Tibial nerve (tissue), 4 donors: ENCODE measurements at regions not wholly inside any gene's neighbourhood (a gene's known extent, or its start where the extent isn't known, plus 50 kb on each side); places are given as distances from the start of the nearest gene placed in this dataset.

ENCODE experiments used
- DNase-seq, 2 donors: peaks; one replicate each; pipeline ENCODE4 v3.0.0-alpha.2; 2019; ENCODE audit warnings: low spot score in 2 of 2
- H3K27ac ChIP-seq, 4 donors: fragments of 200-600 bp; sonication (generic) in 3 of 4; one replicate each; pipeline ENCODE4 v1.5.1; 2017 to 2019; ENCODE audit warnings: mild to moderate bottlenecking in 1 of 4
- H3K27me3 ChIP-seq, 2 donors: fragments of 200-600 bp; sonication (generic) in 1 of 2; one replicate each; pipeline versions ENCODE4 v1.5.1 to v1.6.0; 2017 to 2019
- H3K36me3 ChIP-seq, 3 donors: fragments of 200-600 bp; sonication (generic); one replicate each; pipeline ENCODE4 v1.5.1; 2018 to 2019
- H3K4me1 ChIP-seq, 4 donors: fragments of 200-600 bp; sonication (generic) in 3 of 4; one replicate each; pipeline ENCODE4 v1.5.1; 2017 to 2019
- H3K4me3 ChIP-seq, 4 donors: fragments of 200-600 bp; sonication (generic) in 3 of 4; one replicate each; pipeline ENCODE4 v1.5.1; 2017 to 2019; ENCODE audit warnings: mild to moderate bottlenecking in 1 of 4, moderate library complexity in 1 of 4
- H3K9me3 ChIP-seq, 4 donors: fragments of 200-600 bp; sonication (generic) in 3 of 4; one replicate each; pipeline ENCODE4 v1.5.1; 2017 to 2019
- EP300 ChIP-seq, 2 donors: sonication (generic); formaldehyde crosslinking; IDR thresholded peaks; one replicate each; pipeline ENCODE4 v1.6.1; 2017; ENCODE audit warnings: antibody characterized with exemption in 2 of 2, mild to moderate bottlenecking in 1 of 2
- POLR2A ChIP-seq, 2 donors: fragments of 450-650 bp; IDR thresholded peaks; one replicate each; pipeline ENCODE4 v1.6.1; 2017; ENCODE audit warnings: antibody characterized with exemption in 2 of 2, mild to moderate bottlenecking in 2 of 2, moderate library complexity in 2 of 2
- WGBS, 2 donors: methylation state at CpG; one replicate each; pipeline ENCODE4 v1.1.5; 2018; 5-methylcytosine and 5-hydroxymethylcytosine counted together
- TF ChIP-seq, protein P1 (sequence below), 5 experiments: fragments of 200-600 bp in 3 of 5; fragments of 450-650 bp in 2 of 5; sonication (generic) in 3 of 5; IDR thresholded peaks; one replicate each; pipeline ENCODE4 v1.5.1; 2016 to 2019; ENCODE audit warnings: antibody characterized with exemption in 5 of 5, mild to moderate bottlenecking in 3 of 5, moderate library complexity in 2 of 5

DNA sequence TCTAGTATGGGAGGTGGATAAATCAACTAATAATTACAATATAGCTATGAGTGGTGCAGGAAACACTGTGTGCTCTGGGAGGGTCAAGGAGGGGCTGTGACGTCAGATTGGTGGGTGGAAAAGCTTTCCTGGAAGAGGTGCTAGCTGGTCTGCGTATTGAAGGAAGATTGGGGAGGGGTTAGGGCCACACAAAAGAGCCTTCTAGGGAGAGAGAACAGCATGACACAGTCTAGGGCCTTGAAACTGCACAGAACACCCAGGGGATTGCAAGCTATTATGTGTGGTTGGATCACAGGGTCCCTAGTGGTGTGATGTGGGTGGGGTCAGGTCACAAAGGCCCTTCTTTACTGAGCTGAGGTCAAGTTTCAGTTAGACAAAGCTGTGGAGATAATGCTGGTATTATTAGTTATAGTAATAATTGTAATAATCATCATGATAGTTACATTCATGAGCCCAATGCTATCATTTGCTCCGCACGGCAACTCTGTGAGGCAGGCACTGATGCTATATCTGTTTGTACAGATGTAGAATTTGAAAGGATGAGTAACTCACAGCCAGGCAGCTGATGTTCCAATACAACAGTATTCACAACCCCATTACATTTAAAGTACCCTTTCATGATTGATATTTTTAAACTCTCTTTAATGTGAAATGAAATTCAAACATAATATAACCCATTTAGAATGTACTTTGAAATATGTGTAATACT, 197.4 kb upstream of the IL12B start:
- H3K27ac ChIP-seq = no peak overlapping the region
- WGBS, 2 donors = 42 to 48% methylated on average over 4 of the region's 4 CpGs
- no peak overlapping the region for H3K4me3 ChIP-seq
- no peak for DNase-seq
- peaks cover 0 to 10% (median 0%) of the 10 kb centered on the region in 4 donors for H3K9me3 ChIP-seq
- no peaks in the 10 kb centered on the region for H3K36me3 ChIP-seq
- no peaks in the 10 kb centered on the region for H3K27me3 ChIP-seq
- H3K4me1 ChIP-seq = no peaks in the 10 kb centered on the region
- TF ChIP-seq EP300 (IDR thresholded peaks at IDR 0.05) (no peak), POLR2A (IDR thresholded peaks at IDR 0.05) (no peak)
- TF ChIP-seq, protein P1, sequence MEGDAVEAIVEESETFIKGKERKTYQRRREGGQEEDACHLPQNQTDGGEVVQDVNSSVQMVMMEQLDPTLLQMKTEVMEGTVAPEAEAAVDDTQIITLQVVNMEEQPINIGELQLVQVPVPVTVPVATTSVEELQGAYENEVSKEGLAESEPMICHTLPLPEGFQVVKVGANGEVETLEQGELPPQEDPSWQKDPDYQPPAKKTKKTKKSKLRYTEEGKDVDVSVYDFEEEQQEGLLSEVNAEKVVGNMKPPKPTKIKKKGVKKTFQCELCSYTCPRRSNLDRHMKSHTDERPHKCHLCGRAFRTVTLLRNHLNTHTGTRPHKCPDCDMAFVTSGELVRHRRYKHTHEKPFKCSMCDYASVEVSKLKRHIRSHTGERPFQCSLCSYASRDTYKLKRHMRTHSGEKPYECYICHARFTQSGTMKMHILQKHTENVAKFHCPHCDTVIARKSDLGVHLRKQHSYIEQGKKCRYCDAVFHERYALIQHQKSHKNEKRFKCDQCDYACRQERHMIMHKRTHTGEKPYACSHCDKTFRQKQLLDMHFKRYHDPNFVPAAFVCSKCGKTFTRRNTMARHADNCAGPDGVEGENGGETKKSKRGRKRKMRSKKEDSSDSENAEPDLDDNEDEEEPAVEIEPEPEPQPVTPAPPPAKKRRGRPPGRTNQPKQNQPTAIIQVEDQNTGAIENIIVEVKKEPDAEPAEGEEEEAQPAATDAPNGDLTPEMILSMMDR (IDR thresholded peaks at IDR 0.05) = no peak

DNA sequence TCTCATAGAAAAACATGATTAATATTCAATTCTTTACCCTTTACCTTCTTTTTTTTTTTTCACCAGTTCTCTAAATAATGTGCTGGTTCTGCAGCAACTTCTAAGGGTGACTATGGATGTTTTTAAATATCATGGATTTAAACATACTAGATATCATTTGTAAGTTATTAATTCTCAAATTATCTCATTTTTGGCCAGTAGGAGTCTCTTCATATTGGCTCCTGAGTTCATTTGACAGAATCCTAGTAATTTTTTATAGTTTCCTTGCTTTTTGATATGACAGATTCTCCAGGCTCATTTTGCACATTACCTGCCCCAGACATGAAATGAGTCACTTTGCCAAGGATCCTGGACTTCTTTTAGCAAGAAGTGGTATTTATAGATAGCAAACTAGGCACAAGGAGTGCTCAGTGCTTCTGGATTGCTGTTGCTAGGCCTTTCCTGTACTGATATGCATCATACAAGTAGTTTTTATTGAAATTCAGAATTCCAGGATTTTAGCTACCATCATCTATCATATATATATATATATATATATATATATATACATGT, 201.3 kb upstream of the IL12B start:
- Histone ChIP-seq H3K4me3 (no peak overlapping the region), H3K4me1 (no peaks in the 10 kb centered on the region), H3K9me3 (peaks cover 0 to 10% (median 0%) of the 10 kb centered on the region in 4 donors), H3K27ac (no peak overlapping the region), H3K36me3 (no peaks in the 10 kb centered on the region), H3K27me3 (no peaks in the 10 kb centered on the region)
- TF ChIP-seq EP300 (IDR thresholded peaks at IDR 0.05) = no peak
- TF ChIP-seq POLR2A (IDR thresholded peaks at IDR 0.05) = no peak
- TF ChIP-seq, protein P1 (IDR thresholded peaks at IDR 0.05) = no peak
- no peak for DNase-seq

DNA sequence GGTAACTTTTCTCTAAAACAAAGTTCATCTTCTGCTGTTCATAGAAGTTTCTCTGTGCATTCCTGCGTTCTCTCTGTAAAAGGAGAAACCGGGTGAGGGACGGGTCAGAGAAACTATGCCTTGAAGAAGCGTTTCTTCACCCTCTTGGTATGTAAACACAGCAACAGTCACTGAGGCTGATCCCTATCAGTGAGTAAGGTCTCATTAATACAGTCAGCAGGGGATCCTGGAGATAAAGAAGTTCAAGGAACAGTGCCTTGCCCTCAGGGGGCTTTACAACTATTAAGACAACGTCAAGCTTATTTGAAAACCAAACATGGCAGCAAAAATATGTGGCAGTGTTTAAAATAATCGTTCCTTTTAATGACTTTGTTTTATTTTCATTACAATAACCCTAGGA, 202.9 kb upstream of the IL12B start:
- DNase-seq = no peak
- no peaks in the 10 kb centered on the region for H3K36me3 ChIP-seq
- H3K4me3 ChIP-seq = no peak overlapping the region
- no peaks in the 10 kb centered on the region for H3K4me1 ChIP-seq
- TF ChIP-seq, protein P1 (IDR thresholded peaks at IDR 0.05) = no peak
- no peak for TF ChIP-seq POLR2A (IDR thresholded peaks at IDR 0.05)
- no peak for TF ChIP-seq EP300 (IDR thresholded peaks at IDR 0.05)
- H3K27me3 ChIP-seq = no peaks in the 10 kb centered on the region
- WGBS, 2 donors = 54 to 73% methylated on average over 6 of the region's 6 CpGs
- H3K27ac ChIP-seq = no peak overlapping the region
- H3K9me3 ChIP-seq = peaks cover 0 to 10% (median 0%) of the 10 kb centered on the region in 4 donors

DNA sequence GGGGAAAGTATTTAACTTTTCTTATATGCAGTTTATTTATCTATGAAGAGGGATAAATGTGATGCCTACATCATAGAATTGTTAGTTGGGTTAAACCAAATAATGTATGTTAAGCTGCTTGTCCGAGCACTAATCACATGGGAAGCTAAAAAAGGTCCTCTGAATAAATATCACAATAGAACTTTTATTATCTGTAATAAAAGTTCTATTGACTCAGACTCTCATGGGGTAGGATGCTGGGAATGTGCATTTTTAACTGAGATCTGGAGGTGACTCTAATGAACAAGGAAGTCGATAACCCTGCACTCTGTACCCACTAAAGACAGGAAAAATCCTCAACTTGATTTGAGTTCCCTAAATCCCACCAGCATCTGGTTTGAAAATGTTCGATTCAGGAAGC, 205.9 kb upstream of the IL12B start:
- Histone ChIP-seq H3K9me3 (no peaks in the 10 kb centered on the region), H3K4me3 (no peak overlapping the region), H3K27me3 (no peaks in the 10 kb centered on the region), H3K27ac (no peak overlapping the region), H3K36me3 (no peaks in the 10 kb centered on the region), H3K4me1 (no peaks in the 10 kb centered on the region)
- no peak for DNase-seq
- TF ChIP-seq EP300 (IDR thresholded peaks at IDR 0.05) (no peak), POLR2A (IDR thresholded peaks at IDR 0.05) (no peak)
- TF ChIP-seq, protein P1 (IDR thresholded peaks at IDR 0.05) = no peak
- WGBS, 2 donors = 54 to 56% methylated on average over 3 of the region's 3 CpGs

DNA sequence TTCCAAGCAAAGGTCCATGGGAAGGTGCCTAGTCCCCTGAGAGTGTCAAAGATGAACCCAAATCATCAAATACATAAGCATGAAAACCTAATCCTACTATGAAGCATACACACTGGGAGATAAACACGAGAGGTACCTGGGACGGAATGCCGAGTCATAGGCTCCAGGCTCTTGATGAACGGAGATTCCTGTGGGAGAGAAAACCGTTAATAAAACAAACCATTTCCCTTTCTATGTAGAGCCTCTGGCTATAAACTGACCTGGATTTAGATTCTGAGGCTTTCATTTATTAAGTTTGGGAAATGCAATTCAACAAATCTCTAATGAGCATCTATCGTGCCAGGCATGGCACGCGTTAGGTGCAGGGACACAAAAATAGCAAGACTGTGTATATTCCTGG, 206.4 kb upstream of the IL12B start:
- TF ChIP-seq POLR2A (IDR thresholded peaks at IDR 0.05) (no peak), EP300 (IDR thresholded peaks at IDR 0.05) (no peak)
- TF ChIP-seq, protein P1 (IDR thresholded peaks at IDR 0.05) = no peak
- WGBS, 2 donors = 86 to 89% methylated on average over 8 of the region's 8 CpGs

More for the DNA sequence above, 206.4 kb upstream of the IL12B start:
- H3K27me3 ChIP-seq = no peaks in the 10 kb centered on the region
- H3K27ac ChIP-seq = no peak overlapping the region
- H3K9me3 ChIP-seq = no peaks in the 10 kb centered on the region
- H3K4me3 ChIP-seq = no peak overlapping the region
- DNase-seq = no peak
- no peaks in the 10 kb centered on the region for H3K4me1 ChIP-seq
- H3K36me3 ChIP-seq = no peaks in the 10 kb centered on the region
